Common myeloid progenitor, CD34-positive (primary cell): ENCODE measurements at regions not wholly inside any gene's neighbourhood (a gene's known extent, or its start where the extent isn't known, plus 50 kb on each side); places are given as distances from the start of the nearest gene placed in this dataset.

ENCODE experiments used
- CTCF ChIA-PET: fragments of 350-600 bp; sonication (Branson Sonifier 250); formaldehyde crosslinking; loops from one replicate; lab custom pipeline; 2021; ENCODE audit warnings: antibody characterized with exemption; lab: Charles Lee
- POLR2A ChIA-PET: fragments of 350-600 bp; sonication (Branson Sonifier 250); formaldehyde crosslinking; loops from one replicate; lab custom pipeline; 2021; ENCODE audit warnings: antibody characterized with exemption; lab: Charles Lee
- DNase-seq, 3 donors: peaks; one replicate each; pipeline versions ENCODE4 v3.0.0 to v3.0.0-alpha.2; 2013
- H3K27ac ChIP-seq, 2 experiments: 1 replicate in 1 of 2; 2 replicates in 1 of 2; pipeline ENCODE4 v1.7.0; 2013; ENCODE audit warnings: inconsistent platforms in 2 of 2, low read length in 2 of 2, mild to moderate bottlenecking in 2 of 2, low read depth in 1 of 2, moderate library complexity in 1 of 2; ENCODE audit not compliant: severe bottlenecking in 2 of 2, insufficient read depth in 1 of 2, poor library complexity in 1 of 2
- H3K27me3 ChIP-seq, 5 experiments: replicated peaks in 2 of 5; 1 replicate in 3 of 5; 2 replicates in 2 of 5; pipeline versions ENCODE4 v1.6.1 to v1.7.0; 2013; ENCODE audit warnings: low read length in 4 of 5, mild to moderate bottlenecking in 2 of 5, moderate library complexity in 2 of 5, inconsistent platforms in 1 of 5; ENCODE audit not compliant: insufficient read depth in 5 of 5, control insufficient read depth in 4 of 5
- H3K36me3 ChIP-seq, 4 experiments: 1 replicate in 2 of 4; 2 replicates in 2 of 4; pipeline versions ENCODE4 v1.6.1 to v1.7.0; 2013; ENCODE audit warnings: low read length in 3 of 4, control low read depth in 1 of 4, mild to moderate bottlenecking in 1 of 4; ENCODE audit not compliant: control insufficient read depth in 4 of 4, insufficient read depth in 4 of 4
- H3K4me1 ChIP-seq, 4 experiments: 1 replicate in 3 of 4; 2 replicates in 1 of 4; pipeline versions ENCODE4 v1.6.1 to v1.7.1; 2013; ENCODE audit warnings: low read length in 3 of 4, mild to moderate bottlenecking in 3 of 4, control low read depth in 1 of 4, inconsistent platforms in 1 of 4, moderate library complexity in 1 of 4; ENCODE audit not compliant: control insufficient read depth in 4 of 4, insufficient read depth in 4 of 4; ENCODE audit errors: control extremely low read depth in 1 of 4
- H3K4me3 ChIP-seq, 7 experiments: 1 replicate in 4 of 7; 2 replicates in 3 of 7; pipeline versions ENCODE4 v1.5.1 to v1.7.0; 2013; ENCODE audit warnings: mild to moderate bottlenecking in 7 of 7, low read length in 6 of 7, moderate library complexity in 6 of 7, inconsistent platforms in 2 of 7, low read depth in 2 of 7, control low read depth in 1 of 7; ENCODE audit not compliant: insufficient read depth in 4 of 7, control insufficient read depth in 1 of 7; ENCODE audit errors: extremely low read depth in 1 of 7
- H3K9me3 ChIP-seq, 5 experiments: 1 replicate in 4 of 5; 2 replicates in 1 of 5; pipeline versions ENCODE4 v1.6.1 to v1.7.1; 2013; ENCODE audit warnings: low read length in 4 of 5, mild to moderate bottlenecking in 2 of 5, inconsistent platforms in 1 of 5, low read depth in 1 of 5, moderate library complexity in 1 of 5; ENCODE audit not compliant: control insufficient read depth in 4 of 5, insufficient read depth in 2 of 5; ENCODE audit errors: control extremely low read depth in 1 of 5
- WGBS: methylation state at CpG from one replicate; pipeline ENCODE4 v1.1.5; 2013; ENCODE audit not compliant: insufficient coverage; 5-methylcytosine and 5-hydroxymethylcytosine counted together

DNA sequence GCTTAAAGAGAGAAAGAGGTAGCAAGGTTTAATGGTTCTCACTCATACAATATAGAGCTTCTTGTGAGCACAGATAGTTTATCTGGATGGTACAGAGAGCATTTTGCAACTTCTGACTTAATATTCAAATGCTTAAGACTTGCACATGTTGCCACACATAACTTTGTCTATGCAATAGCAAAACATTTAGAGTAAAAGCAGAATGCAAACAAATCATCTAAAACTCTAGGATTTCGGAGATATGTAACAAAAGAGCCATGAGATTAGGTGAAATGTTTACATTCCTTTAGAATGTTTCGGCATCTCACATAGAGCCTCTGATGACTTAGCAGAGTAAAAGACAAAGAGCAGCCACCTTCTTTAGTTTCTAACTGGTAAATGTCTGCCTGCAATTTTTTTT, 717.1 kb upstream of the LRRN3 start:
- ChIA-PET POLR2A (no interaction called here), CTCF (no interaction called here)
- no peaks in the 10 kb centered on the region for H3K4me1 ChIP-seq
- 92% methylated on average over 2 of the region's 2 CpGs for WGBS
- no peaks in the 10 kb centered on the region for H3K9me3 ChIP-seq
- H3K27me3 ChIP-seq: no peaks in the 10 kb centered on the region
- H3K27ac ChIP-seq: no peak overlapping the region
- no peak for DNase-seq
- no peak overlapping the region for H3K4me3 ChIP-seq
- no peaks in the 10 kb centered on the region for H3K36me3 ChIP-seq

DNA sequence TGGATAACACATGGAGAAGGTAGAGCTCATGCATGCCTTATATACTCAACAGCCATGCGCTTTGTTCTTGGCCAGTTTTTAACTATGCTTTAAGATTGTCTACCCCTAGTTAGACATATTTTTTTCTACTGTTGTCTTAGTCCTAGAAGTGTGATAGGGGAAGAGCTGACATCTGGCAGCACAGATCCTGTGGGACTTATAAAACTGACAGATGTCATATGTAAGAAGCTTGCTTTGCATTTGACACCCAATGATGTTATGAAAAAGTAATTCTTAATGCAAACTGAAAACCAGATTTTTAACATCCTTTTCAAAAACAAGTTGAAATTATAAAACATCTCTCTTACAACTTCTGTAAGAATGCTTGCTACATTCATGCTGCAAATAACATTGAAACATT, 715.9 kb upstream of the LRRN3 start:
- Histone ChIP-seq H3K27me3 (no peaks in the 10 kb centered on the region), H3K4me1 (no peaks in the 10 kb centered on the region), H3K27ac (no peak overlapping the region), H3K9me3 (no peaks in the 10 kb centered on the region), H3K36me3 (no peaks in the 10 kb centered on the region), H3K4me3 (no peak overlapping the region)
- WGBS: no CpG with 5 or more reads among the region's 1 CpG
- no peak for DNase-seq
- ChIA-PET CTCF (no interaction called here), POLR2A (no interaction called here)

DNA sequence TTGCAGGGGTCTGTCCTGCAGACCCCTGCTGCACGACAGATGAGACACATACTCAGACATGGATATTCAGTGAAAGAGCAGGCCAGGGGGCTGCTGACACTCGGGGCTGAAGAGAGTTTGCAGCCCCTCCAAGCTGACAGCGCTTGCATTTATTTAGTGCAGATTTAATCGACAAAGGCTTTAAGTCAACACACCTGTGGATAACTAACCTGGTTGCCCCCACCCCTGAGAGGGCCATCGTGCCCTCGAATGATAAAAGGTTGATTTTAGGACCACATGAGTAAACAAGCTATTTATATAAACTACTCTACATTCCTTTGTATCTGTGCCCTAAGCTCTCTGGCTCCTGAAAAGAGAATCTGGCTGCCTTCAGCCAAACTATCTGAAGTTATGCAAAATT, 708.2 kb upstream of the LRRN3 start:
- Histone ChIP-seq H3K9me3 (no peaks in the 10 kb centered on the region), H3K4me1 (no peaks in the 10 kb centered on the region), H3K27me3 (no peaks in the 10 kb centered on the region), H3K36me3 (no peaks in the 10 kb centered on the region), H3K4me3 (no peak overlapping the region), H3K27ac (no peak overlapping the region)
- ChIA-PET CTCF (no interaction called here), POLR2A (interaction anchor here (0.5 kb wide), 1 partner anchor 989 kb away, joined by 5 read pairs; no protein-coding TSS in a partner anchor)
- WGBS: 70% methylated on average over 6 of the region's 6 CpGs
- DNase-seq: no peak

DNA sequence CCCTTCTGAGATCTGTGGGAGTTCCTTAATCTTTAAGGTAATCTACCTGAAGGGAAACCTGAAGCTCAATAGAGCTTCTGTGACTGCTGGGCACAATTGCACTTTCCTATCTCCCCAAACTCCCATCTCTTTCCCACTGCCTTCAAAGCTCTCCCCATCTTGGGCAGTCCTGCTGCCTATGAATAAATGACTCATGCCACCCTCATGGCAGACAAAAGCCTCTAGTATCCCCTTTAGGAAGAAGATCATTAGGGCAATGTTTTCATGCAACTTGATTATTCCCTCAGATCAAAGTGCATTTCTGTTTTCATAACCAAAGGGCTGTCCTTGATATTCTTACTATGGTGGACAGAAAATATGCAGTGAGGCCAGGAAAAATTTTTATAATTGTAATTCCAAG, 704.9 kb upstream of the LRRN3 start:
- ChIA-PET POLR2A (no interaction called here), CTCF (no interaction called here)
- Histone ChIP-seq H3K27me3 (no peaks in the 10 kb centered on the region), H3K4me1 (no peaks in the 10 kb centered on the region), H3K36me3 (no peaks in the 10 kb centered on the region), H3K4me3 (no peak overlapping the region), H3K27ac (no peak overlapping the region), H3K9me3 (no peaks in the 10 kb centered on the region)
- no peak for DNase-seq

DNA sequence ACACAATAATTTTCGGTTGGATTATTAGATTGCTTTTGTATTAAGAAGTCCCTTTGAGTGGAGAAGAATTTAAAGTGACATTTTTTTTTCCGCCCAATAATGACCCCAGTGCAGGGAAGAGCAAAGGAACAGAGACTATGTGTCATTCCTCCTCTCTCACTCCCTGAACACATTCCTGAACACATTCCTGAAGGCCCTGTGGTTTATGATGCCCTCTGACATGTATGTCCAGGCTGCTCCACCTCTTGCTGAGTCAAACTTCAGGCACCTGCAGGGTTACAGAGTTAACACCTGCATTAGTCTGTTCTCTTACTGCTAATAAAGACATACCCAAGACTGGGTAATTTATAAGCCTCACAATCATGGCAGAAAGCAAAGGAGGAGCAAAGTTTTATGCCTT, 704.0 kb upstream of the LRRN3 start:
- no peaks in the 10 kb centered on the region for H3K36me3 ChIP-seq
- no peaks in the 10 kb centered on the region for H3K9me3 ChIP-seq
- 50% methylated on average over 2 of the region's 2 CpGs for WGBS
- H3K27me3 ChIP-seq: no peaks in the 10 kb centered on the region
- CTCF ChIA-PET: no interaction called here
- no peak overlapping the region for H3K27ac ChIP-seq
- POLR2A ChIA-PET: no interaction called here
- no peaks in the 10 kb centered on the region for H3K4me1 ChIP-seq
- no peak for DNase-seq
- H3K4me3 ChIP-seq: no peak overlapping the region

DNA sequence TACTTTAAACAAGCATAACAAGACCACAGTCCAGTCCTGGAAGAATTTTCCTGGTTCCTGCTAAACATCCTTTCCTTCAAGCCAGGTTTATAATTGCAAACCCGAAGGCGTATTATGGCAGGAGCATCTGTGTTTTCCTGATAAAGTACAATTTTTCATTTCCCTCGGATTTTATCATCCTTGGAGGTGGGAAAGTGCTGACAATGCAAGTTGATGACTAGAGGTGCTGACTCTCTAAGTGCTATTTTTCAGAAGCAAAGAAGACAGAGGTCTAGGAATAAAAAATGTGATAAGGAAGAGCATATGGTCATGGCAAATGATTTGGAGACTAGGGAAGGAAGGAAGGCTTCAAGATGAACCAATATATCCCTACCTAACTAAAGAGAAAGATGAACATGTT, 703.2 kb upstream of the LRRN3 start:
- Histone ChIP-seq H3K4me1 (no peaks in the 10 kb centered on the region), H3K4me3 (no peak overlapping the region), H3K27ac (no peak overlapping the region), H3K9me3 (no peaks in the 10 kb centered on the region), H3K36me3 (no peaks in the 10 kb centered on the region), H3K27me3 (no peaks in the 10 kb centered on the region)
- WGBS: no CpG with 5 or more reads among the region's 3 CpGs
- POLR2A ChIA-PET: no interaction called here
- CTCF ChIA-PET: no interaction called here
- DNase-seq: no peak

DNA sequence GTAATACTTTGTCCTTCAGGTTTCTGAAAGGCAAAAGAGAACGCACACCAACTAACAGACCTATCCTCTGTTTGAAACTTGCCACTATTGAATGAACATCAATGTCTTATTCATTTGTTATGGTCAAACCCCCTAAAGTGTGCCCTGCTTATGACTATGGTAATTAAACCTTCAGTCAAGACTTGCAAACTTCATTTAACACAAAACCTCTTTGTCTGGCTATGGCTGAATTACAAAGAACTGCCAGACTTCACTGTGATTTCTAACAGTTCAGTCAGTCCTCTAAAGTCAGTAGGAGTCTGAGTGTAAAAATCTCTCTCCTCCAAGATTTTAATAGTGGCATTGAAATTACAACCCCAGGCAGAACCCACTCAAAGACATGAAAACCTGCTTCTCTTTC, 702.5 kb upstream of the LRRN3 start:
- no peak for DNase-seq
- no peaks in the 10 kb centered on the region for H3K4me1 ChIP-seq
- H3K27ac ChIP-seq: no peak overlapping the region
- CTCF ChIA-PET: no interaction called here
- no peaks in the 10 kb centered on the region for H3K9me3 ChIP-seq
- WGBS: no CpG with 5 or more reads among the region's 1 CpG
- no peaks in the 10 kb centered on the region for H3K36me3 ChIP-seq
- no peak overlapping the region for H3K4me3 ChIP-seq
- POLR2A ChIA-PET: no interaction called here
- H3K27me3 ChIP-seq: no peaks in the 10 kb centered on the region

DNA sequence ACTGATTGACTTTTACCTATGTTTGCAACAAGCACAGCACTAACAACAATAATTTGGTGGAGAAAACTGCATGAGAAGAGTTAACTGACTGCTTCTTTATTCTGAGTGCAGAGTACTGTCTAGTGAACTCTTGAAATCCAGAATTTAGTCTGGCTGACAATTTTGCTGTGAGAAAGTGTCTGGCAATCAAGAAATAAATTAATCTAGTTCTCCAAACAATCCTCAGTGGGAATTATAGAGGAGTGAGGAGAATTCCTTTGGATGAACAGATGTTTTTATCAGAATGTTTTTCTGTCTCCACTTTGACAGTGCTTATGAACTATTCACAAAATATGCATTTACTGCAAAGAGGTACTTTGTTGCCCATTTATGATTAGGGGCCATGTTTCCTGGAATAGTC, 694.9 kb upstream of the LRRN3 start:
- POLR2A ChIA-PET: no interaction called here
- CTCF ChIA-PET: no interaction called here
- no peak for DNase-seq
- no peak overlapping the region for H3K27ac ChIP-seq
- no peaks in the 10 kb centered on the region for H3K27me3 ChIP-seq
- H3K4me3 ChIP-seq: no peak overlapping the region
- H3K9me3 ChIP-seq: no peaks in the 10 kb centered on the region
- no peaks in the 10 kb centered on the region for H3K36me3 ChIP-seq
- H3K4me1 ChIP-seq: no peaks in the 10 kb centered on the region
